HG02798 (cell line): ENCODE measurements at regions not wholly inside any gene's neighbourhood (a gene's known extent, or its start where the extent isn't known, plus 50 kb on each side); places are given as distances from the start of the nearest gene placed in this dataset.

ENCODE experiments used
- ATAC-seq: cut with Tn5 transposase; IDR thresholded peaks from one replicate; pipeline ENCODE4 v1.9.1; 2021; ENCODE audit warnings: mild to moderate bottlenecking; ENCODE audit not compliant: unreplicated experiment, poor library complexity

DNA sequence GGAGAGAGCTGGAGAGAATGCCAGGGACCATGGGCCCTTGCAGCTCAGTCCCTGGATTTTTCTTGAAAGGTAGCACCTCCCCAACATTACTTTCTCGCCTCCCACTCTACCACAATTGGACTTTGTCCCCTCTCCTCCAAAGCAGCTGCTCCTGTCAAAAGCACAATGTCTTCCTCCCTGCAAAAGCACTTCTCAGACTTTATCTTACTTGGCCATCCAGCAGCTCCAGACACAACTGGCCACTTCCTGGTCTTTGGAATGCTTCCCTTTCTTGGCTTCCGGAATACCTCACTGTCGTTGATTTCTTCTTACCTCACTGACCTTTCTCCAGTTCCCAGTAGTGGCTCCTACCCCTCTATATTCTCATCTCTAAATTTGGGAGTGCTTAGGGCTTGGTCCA lies 134.6 kb upstream of the PROK2 start:
- ATAC-seq = no peak

DNA sequence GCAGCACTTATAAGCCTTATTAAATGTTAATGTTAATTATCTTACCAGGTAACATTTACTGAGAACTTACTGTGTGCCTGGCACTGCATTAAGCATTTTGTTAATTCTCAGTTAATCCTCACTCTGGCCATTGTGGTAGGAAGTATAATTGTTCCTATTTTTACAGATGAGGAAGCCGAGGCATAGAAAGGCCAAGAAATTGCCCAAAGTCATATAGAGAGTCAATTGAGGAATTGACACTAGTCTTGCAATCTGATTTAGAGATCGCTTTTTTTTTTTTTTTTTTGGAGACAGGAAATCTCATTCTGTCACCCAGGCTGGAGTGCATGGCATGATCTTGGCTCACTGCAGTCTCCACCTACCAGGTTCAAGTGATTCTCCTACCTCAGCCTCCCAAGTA lies 132.6 kb upstream of the PROK2 start:
- no peak for ATAC-seq

DNA sequence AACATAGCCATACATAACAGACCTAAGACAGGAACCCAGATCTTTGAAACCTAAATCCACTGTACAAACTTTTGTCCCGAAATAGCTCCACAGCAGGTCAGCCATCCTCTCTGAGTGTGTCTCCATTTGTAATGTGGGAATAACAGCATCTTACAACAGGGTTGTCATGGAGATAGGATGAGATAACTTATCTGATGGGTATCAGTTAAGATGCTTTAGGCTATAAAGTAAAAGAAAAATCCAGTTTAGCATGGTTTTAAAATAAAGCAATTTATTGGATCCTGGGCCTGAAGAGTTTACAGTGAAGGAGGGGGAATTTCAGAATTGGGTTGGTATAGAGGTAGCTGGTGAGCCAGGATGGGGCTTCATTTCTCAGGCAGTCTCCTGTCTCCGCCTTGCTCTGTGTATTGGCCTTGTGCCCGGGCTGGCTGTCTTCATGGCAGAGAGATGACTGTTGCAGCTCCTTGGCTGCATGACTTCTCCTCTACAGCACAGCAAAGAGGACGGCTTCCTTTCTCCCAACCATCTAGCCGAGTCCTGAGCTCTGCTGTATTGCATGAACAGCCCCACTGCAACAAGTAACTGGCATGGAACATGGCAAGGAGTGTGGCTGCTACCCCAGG lies 131.9 kb upstream of the PROK2 start:
- ATAC-seq = no peak

DNA sequence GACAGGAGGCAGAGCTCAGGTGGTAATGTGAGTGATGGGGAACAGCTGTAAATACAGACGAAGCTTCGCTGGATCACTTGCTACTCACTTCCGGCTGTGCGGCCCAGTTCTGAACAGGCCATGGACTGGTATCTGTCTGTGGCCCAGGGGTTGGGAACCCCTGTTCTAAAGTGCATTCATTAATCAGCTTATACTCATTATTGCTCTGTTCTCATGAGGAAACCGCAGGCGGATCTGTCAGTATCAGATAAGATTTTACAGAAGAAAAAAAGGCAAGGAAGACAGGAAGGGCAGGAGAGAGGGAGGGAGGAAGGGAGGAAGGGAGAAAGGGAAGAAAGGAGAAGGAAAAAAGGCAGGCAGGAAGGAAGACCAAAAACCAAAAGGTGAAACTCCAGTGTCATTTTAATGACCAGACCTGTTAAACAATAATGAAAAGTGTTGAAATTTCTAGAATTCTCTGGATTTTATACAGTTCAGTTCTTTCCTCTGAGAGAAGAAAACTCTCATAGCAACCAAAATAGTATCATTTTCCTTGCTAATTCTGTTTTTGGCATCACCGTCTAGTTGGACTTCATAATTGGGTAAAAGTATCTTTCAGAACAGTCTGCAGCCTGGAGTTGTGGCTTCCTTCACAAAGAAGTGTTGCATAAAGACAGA lies 128.0 kb upstream of the PROK2 start:
- ATAC-seq = no peak

DNA sequence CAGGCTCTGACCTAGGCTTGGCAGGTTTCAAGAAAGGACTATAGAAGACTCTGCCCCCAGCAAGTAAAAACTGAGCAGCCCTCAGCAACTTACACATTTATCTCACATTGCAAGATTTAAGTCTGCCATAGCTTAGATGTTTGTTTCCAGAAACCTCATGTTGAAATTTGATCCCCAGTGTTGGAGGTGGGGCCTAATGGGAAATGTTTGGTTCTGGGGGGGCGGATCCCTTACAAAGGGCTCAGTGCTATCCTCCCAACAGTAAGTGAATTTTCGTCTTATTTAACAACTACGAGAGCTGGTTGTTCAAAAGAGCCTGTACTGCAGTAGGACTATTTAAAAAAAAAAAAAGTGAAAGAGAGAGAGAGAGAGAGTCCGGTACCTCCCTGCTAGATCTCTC lies 125.2 kb upstream of the PROK2 start:
- ATAC-seq = no peak

DNA sequence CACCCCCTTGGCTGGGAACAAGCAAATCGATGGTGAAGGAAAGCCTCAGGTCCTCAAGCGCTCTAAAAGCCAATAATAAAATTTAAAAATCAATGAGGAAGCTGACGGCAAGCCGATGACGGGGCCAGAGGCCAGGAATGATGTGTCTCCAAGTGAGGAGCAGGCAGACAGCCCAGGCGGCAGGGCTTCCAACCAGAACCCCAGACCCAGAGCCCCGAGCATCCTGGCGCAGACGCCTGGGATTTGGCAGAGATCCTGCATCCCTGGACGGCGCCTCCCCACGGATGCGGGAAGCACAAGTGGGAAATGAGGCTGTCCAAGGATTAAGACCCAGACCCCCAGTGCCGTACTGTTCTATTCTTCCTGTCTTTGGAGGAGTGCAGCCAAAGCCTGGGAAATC lies 123.0 kb upstream of the PROK2 start:
- no peak for ATAC-seq

DNA sequence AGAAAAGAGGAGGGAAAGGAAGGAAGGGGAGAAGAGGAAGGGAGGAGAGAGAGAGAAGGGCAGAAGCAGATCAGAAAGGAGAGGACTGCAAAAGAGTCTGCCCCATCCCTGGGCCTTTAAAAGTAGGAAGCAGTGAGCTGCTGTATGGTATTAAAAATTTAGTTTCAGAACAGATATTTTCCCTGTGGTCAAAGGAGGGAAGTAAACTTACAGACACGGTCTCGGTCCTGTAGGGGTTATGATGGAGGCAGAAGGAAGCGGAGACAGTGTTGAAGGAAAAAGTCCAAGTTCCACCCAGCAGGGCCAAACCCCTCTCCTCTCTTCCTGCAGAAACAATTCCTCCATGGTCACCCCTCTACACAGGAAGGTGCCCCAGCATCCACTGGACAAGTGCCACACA lies 122.0 kb upstream of the PROK2 start:
- no peak for ATAC-seq

DNA sequence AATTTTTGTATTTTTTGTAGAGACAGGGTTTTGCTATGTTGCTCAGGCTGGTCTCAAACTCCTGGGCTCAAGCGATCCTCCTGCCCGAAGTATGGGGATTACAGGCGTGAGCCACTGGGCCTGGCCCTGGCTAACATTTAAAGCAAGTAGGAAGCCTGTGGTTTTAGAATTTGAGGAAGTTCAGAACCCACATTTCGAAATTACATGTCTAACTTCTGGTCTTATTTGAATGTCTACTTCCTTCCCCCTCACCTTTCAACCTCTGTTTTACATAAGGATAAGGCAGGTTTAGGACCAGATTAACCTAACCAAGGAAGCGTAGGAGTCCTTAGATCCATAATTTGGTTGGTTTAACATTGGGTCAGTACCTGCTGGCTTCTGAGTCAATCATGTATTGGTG lies 120.5 kb upstream of the PROK2 start:
- ATAC-seq = peak; percentile 84

DNA sequence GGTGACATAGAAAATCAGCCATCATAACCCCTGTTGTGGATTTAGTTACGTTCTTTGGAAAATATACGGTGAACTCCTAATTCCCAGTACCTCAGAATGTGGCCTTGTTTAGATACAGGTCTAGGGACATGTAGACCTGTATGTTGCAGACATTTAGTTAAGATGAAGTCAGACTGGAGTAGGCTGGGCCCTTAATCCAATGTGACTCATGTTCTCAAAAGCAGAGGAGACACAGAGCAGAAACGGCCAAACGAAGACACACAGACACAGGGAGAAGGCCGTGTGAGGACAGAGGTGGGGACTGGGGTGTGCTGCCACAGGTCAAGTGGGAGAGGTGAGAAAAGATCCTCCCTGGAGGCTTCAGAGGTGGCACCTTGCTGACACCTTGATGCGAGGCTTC lies 119.0 kb upstream of the PROK2 start:
- ATAC-seq = no peak

DNA sequence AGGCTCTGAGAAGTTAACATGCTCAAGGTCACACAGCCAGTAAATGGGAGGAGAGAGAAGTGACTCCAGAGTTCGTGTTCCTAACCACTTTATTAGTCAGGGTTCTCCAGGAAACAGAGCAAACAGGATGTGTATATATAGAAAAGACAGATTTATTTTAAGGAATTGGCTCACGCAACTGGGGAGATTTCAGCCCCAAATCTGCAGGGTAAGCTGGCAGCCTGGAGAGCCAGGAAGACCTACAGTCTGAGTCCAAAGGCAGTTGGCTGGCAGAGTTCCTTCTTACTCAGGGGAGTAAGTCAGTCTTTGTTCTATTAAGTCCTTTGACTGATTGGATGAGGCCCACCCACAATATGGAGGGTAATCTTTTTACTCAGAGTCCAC lies 118.2 kb upstream of the PROK2 start:
- ATAC-seq = no peak

DNA sequence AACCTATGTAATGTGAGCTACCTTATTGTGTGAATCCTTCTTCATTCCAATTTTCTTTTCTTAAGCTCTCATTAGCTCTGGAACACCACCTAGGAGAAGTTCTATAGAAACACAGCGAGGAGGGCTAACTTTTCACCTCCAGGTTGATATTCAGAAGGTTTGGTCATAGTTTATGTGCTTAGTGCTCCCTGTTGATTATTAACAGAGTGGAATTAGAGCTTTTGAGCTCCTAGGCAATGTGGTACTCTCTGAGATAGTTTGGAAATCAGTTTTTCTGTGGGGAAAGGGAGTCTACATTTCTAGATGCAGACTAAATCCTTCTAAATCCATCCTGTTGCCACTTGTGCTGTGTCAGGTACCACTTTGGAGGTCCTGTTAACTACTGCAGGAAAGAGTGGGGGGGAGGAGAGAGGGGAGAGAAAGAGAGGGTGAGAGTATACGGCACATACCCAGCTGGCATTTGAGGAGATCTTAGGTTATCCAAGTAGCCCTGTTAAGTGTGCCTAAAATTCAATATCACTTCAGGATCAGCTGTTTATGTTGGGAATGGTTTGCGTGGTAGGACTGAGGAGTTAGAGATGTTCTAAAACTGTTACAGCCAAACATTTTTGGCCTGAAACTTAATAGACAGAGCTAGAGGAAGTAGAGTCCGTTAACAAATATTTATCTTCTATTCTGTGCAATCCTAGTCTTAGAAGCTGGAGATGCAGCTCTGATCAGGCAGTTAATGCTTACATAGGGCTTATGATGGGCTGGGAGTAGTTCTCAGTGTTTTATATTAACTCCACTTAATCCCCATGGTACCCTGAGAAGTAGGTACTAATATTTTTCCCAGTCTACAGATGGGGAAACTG lies 117.5 kb upstream of the PROK2 start:
- no peak for ATAC-seq

DNA sequence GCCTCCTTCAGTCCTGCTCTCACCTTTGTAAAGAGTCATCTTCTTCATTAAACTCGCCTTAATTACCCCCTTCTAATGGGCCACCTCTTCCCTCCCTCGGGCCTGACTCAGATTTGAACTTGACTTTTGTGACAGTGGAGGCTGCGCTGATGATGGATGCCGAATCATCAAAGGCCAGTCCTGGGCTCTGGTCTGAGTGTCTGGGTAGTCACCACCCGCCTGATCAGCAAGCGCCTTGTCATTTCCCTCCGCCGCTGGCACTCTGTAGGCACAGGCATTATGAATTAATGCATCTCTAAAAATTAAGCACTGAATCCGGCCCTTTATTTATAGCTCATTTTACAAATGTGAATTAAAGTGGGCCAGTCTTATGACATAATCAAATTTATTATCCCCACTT lies 116.7 kb upstream of the PROK2 start:
- no peak for ATAC-seq

DNA sequence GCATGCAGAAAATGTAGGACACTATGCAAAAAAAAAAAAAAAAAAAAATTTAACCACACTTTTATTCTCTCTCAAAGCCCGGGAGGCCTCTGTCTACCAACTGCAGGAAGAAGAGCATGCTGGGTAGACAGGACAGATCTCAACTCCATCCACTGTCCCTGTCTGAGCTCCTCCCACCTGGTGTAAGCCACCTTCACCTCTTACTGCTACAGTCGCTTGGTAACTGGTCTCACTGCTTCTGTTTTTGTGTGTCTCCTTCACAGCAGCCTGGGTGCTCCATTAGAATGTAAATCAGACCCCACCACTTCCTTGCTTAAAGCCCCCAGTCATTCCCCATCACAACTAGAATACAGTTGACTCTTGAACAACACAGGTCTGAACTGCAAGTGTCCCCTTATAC lies 115.1 kb upstream of the PROK2 start:
- ATAC-seq = no peak

DNA sequence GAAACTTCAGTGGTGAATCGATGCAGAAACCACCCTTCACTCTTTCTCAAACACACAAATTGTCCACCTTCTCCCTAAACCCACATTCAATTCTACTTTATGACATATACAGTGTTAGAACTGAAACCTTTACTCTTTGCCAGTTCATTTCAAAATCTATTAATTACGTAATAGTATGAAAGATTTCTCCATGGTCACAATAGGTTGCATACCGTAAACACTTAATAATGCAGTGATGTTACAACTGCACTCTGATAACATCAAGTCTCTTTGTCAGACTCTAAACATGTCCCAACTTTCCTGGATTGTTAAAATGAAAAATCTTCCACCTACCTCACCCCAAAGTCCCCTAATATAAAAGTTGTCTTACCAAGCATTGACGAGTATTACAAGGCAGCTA lies 111.8 kb upstream of the PROK2 start:
- ATAC-seq = no peak

DNA sequence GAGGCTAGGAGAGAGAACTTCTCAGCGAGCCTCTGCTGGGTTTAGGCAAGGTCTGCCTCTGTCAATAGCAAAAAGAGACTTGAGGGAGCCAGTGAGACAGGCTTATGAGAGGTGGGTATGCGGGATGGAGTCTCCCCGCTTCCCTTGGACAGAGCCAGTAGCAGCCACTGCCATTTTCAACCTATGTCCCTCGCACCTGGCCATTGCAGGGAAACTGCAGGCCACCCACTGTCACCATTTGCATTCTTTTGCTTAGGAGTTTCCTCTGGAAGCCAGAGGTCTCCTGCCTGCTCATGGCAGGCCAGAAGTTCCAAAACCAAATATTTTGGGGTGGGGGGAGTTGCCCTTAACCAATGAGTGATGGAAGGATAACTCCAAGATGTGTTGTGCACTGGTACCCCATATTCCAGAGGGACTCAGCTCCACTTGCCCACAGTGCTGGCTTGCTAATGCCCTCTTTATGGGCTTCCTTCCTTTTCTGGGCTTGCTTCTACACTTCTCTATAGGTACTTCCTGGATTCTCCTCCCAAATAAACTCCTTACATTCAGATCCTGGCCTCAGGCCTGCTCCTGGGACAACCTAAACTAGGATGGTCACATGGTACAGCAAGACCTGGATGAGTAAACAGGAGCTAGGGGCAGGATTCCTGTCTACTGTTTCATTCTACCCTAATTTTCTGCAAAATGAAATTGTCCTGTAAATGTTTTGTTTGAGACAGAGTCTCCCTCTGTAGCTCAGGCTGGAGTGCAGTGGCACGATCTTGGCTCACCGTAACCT lies 108.9 kb upstream of the PROK2 start:
- ATAC-seq = no peak

DNA sequence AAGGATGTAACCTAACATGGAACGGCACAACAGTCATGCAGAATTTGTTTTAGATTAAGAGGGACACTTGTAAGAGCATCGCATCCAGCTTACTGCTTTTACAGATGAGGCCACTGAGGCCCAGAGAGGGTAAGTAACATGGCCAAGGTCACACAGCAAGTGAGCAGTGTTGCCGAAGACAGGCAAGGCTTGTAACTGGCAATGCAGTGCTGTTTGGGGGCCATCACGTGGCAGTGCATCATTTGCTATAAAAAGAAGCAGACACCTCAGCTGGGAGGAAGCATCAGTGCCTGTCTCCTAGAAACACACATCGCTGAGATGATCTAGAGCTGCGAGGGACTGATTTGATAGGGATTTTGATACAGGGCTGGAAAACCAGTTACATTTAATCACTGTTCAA lies 108.2 kb upstream of the PROK2 start:
- ATAC-seq = no peak

DNA sequence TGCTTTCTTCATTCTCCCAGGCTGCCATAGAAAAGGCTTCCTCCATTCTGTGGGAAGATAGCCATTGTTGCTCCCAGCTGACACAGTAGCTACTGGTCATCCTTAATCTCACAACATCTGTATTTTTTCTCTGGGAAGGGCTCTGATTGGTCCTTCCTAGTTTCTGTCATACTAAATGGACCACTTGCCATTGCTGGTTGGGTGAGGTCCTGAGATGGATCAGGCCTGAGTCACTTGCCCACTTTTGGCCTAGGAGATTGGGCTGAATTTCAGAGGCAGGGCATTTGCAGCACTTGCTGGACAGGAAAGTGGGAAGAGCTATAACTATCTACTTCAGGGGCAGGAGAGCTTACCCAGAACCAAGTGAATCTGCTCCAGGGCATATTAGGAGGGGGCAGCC lies 106.5 kb upstream of the PROK2 start:
- ATAC-seq = no peak

DNA sequence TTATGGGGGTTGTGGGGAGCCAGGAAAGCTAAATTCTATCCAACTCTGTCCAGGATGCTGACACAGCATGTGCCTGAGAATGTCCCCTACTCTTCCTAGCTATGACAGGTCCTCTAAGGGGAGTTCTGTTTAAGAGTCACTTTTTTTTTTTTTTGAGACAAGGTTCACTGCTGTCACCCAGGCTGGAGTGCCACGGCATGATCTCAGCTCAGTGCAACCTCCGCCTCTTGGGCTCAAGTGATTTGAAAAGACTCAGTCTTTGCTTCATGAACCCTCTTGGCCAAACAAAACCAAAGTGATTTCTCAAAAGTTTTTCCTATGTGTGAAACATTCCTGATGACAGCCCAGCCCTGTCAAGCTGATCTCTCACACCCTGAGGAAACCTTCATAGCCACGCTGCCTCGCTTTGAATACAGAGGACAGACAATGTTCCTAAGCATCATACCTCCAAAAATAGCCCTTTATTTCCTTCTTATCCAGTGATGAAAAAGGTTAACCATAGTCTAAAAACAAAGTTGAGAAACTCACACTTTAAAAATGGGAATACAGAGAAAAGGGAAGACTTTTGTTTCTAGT lies 105.5 kb upstream of the PROK2 start:
- ATAC-seq = no peak

DNA sequence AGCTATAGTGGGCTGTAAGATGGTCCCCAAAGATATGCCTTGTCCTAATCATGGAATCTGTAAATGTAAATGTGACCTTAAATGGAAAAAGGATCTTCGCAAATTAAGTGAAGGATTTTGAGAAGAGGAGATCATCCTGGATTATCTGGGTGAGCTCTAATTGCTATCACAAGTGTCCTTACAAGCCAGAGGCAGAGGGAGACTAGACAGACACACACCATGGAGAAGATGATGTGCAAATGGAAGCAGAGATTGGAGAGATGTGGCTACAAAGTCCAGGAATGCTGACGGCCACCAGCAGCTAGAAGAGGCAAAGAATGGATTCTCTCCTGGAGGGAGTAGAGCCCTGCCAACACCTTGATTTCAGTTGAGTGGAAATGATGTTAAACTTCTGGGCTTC lies 102.3 kb upstream of the PROK2 start:
- ATAC-seq = no peak

DNA sequence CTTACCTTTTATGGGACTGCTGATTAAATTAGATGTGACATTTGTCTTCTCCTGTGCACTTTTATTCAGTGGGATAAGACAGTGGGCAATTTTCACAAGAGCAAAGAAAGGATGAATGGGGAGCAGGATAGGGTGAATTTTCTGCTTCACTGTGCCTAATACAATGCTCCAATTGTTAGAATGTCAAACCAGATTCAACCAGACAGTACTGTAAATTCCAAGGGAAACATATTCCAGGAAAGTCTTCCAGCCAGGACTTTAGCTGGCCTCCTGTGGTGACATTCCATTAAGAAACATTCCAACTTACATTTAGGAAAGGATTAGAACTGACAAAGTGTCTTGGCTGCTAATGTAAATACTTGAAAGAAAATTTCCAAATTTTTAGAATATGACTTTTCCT lies 100.1 kb upstream of the PROK2 start:
- no peak for ATAC-seq

DNA sequence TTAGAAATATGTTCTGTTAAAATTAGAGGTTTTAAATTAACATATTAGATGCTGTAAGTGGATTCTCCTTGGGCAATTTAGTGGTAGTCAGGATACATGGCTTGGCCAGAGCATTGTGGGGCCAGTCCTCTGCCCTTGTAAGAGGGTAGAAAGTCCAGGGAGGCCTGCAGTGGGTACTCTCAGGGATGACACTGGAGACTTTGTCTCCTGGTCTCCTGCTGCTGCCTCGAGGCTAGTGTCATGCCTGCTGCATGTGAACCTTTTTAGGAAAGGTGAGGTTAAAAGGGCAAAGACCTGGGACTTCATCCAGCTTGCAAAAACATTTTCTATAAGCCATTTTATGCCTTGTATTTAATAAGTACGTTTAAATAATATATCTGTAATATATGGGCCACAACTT lies 96.8 kb upstream of the PROK2 start:
- no peak for ATAC-seq
